ENCODE measurements at regions not wholly inside any gene's neighbourhood (a gene's known extent, or its start where the extent isn't known, plus 50 kb on each side); places are given as distances from the start of the nearest gene placed in this dataset.
A peak's percentile ranks its signal among the peaks of the same experiment; 100 is the strongest.
"Not testable (repeated sequence)": the region's sequence is repeated elsewhere in the genome, so short reads cannot be mapped to it uniquely, and the experiment has no call there.

DNA sequence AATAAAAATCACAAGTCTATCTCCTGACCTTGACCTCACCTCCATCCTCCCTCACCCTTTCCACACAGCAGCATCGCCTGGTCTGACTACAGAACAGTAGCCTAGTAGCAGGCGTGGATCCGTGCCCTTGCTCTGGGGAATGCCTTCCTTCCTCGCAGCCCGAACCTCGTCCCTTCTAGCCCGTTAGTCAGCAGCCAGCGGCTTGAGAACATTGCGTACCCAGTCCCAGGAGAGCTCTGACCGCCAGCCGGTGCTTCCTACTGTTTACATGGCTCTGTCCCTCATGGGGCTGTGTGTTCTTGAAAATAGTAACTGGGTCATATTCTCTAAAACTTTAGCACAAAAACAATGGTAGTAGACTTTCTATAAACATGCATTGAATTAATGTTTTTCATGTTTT is 682.7 kb upstream of the IGFBP3 start:
- peak overlapping the region in 1 of 2 donors; percentile 43 for H3K27ac ChIP-seq (ENCODE audit: low read depth in 2 of 2, low read length in 2 of 2)
- intact Hi-C loops (cut with DNase I): no loop called here
- FAIRE-seq: no peak

DNA sequence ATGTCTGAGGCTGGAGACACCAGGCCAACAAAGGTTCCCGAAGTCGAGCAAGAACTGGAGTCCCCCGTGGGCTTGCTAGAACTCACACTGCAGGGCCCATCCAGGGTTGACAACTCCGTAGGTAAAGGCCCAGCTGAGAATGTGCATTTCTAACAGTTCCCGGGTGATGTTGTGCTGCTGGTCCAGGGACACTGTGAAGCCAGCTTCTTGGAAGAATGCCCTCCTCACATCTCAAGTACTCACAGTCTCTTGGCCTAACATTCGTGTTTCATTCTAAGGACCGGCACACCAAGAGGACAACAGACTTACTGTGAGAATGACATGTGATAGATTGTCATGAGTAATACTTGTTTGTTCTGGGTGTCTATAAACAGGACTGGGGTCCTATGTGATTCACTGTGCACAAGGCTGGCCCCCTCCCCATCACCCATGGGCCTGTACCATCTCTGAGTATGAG is 682.3 kb upstream of the IGFBP3 start:
- H3K27ac ChIP-seq (ENCODE audit: low read depth in 2 of 2, low read length in 2 of 2): peak overlapping the region in 1 of 2 donors; percentile 43
- H3K9ac ChIP-seq (ENCODE audit: low read length in 3 of 3): no peak overlapping the region
- no peaks in the 10 kb centered on the region for H3K36me3 ChIP-seq (ENCODE audit: control insufficient read depth in 2 of 3, insufficient read depth in 3 of 3, low read length in 3 of 3)
- no peak for DNase-seq
- intact Hi-C loops (cut with DNase I): no loop called here
- no peaks in the 10 kb centered on the region for H3K9me3 ChIP-seq (ENCODE audit: control insufficient read depth in 2 of 3, insufficient read depth in 1 of 3, low read length in 3 of 3)
- no peak for FAIRE-seq
- H3K4me1 ChIP-seq (ENCODE audit: control insufficient read depth in 2 of 3, insufficient read depth in 2 of 3, low read depth in 1 of 3, low read length in 3 of 3): no peaks in the 10 kb centered on the region
- H3K4me3 ChIP-seq (ENCODE audit: low read length in 3 of 3): no peak overlapping the region
- no peaks in the 10 kb centered on the region for H3K27me3 ChIP-seq (ENCODE audit: control insufficient read depth, insufficient read depth, low read length)
- TF ChIP-seq, protein P1, sequence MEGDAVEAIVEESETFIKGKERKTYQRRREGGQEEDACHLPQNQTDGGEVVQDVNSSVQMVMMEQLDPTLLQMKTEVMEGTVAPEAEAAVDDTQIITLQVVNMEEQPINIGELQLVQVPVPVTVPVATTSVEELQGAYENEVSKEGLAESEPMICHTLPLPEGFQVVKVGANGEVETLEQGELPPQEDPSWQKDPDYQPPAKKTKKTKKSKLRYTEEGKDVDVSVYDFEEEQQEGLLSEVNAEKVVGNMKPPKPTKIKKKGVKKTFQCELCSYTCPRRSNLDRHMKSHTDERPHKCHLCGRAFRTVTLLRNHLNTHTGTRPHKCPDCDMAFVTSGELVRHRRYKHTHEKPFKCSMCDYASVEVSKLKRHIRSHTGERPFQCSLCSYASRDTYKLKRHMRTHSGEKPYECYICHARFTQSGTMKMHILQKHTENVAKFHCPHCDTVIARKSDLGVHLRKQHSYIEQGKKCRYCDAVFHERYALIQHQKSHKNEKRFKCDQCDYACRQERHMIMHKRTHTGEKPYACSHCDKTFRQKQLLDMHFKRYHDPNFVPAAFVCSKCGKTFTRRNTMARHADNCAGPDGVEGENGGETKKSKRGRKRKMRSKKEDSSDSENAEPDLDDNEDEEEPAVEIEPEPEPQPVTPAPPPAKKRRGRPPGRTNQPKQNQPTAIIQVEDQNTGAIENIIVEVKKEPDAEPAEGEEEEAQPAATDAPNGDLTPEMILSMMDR (IDR thresholded peaks at IDR 0.05; ENCODE audit: borderline replicate concordance, extremely low read depth, insufficient read depth): no peak

More for the DNA sequence above, 682.7 kb upstream of the IGFBP3 start:
- no peaks in the 10 kb centered on the region for H3K9me3 ChIP-seq (ENCODE audit: control insufficient read depth in 2 of 3, insufficient read depth in 1 of 3, low read length in 3 of 3)
- DNase-seq: peak in 3 of 5 donors; percentile 13 to 93 (median 22)
- TF ChIP-seq, protein P1 (IDR thresholded peaks at IDR 0.05; ENCODE audit: borderline replicate concordance, extremely low read depth, insufficient read depth): no peak
- H3K36me3 ChIP-seq (ENCODE audit: control insufficient read depth in 2 of 3, insufficient read depth in 3 of 3, low read length in 3 of 3): no peaks in the 10 kb centered on the region
- no peak overlapping the region for H3K4me3 ChIP-seq (ENCODE audit: low read length in 3 of 3)
- H3K27me3 ChIP-seq (ENCODE audit: control insufficient read depth, insufficient read depth, low read length): no peaks in the 10 kb centered on the region
- H3K9ac ChIP-seq (ENCODE audit: low read length in 3 of 3): no peak overlapping the region
- no peaks in the 10 kb centered on the region for H3K4me1 ChIP-seq (ENCODE audit: control insufficient read depth in 2 of 3, insufficient read depth in 2 of 3, low read depth in 1 of 3, low read length in 3 of 3)

DNA sequence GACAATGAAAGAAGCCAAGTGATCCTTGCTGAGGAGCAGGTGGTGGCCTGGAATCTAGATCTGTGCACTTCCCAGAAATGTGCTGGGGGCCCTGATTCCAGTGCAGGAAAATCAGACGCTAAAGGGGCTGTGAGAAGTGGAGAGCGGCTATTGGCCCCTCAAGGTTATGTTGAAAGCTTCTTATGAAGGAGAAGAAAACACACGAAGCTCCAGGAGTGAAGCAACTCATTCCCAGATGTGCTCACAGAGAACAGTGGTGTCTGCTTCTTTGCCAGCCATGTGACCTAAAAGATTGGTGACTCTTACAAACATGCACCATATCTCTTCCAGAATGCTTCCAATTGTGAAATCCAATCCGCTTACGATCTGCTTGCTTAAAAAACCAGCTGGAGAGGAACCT is 679.3 kb upstream of the IGFBP3 start:
- no peaks in the 10 kb centered on the region for H3K9me3 ChIP-seq (ENCODE audit: control insufficient read depth in 2 of 3, insufficient read depth in 1 of 3, low read length in 3 of 3)
- no peaks in the 10 kb centered on the region for H3K36me3 ChIP-seq (ENCODE audit: control insufficient read depth in 2 of 3, insufficient read depth in 3 of 3, low read length in 3 of 3)
- H3K27ac ChIP-seq (ENCODE audit: low read depth in 2 of 2, low read length in 2 of 2): no peak overlapping the region
- no peak overlapping the region for H3K9ac ChIP-seq (ENCODE audit: low read length in 3 of 3)
- H3K27me3 ChIP-seq (ENCODE audit: control insufficient read depth, insufficient read depth, low read length): no peaks in the 10 kb centered on the region
- no peak overlapping the region for H3K4me3 ChIP-seq (ENCODE audit: low read length in 3 of 3)
- TF ChIP-seq, protein P1 (IDR thresholded peaks at IDR 0.05; ENCODE audit: borderline replicate concordance, extremely low read depth, insufficient read depth): no peak
- DNase-seq (no peak), FAIRE-seq (no peak)
- intact Hi-C loops (cut with DNase I): no loop called here
- H3K4me1 ChIP-seq (ENCODE audit: control insufficient read depth in 2 of 3, insufficient read depth in 2 of 3, low read depth in 1 of 3, low read length in 3 of 3): no peaks in the 10 kb centered on the region

DNA sequence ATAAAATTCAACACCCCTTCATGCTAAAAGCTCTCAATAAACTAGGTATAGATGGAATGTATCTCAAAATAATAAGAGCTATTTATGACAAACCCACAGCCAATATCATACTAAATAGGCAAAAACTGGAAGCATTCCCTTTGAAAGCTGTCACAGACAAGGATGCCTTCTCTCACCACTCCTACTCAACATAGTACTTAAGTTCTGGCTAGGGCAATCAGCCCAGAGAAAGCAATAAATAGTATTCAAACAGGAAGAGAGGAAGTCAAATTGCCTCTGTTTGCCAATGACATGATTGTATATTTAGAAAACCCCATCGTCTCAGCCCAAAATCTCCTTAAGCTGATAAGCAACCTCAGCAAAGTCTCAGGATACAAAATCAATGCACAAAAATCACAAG is 673.8 kb upstream of the IGFBP3 start:
- intact Hi-C loops (cut with DNase I); H3K27ac ChIP-seq (ENCODE audit: low read depth in 2 of 2, low read length in 2 of 2); H3K36me3 ChIP-seq (ENCODE audit: control insufficient read depth in 2 of 3, insufficient read depth in 3 of 3, low read length in 3 of 3); H3K4me3 ChIP-seq (ENCODE audit: low read length in 3 of 3); H3K9ac ChIP-seq (ENCODE audit: low read length in 3 of 3); DNase-seq; H3K4me1 ChIP-seq (ENCODE audit: control insufficient read depth in 2 of 3, insufficient read depth in 2 of 3, low read depth in 1 of 3, low read length in 3 of 3); H3K9me3 ChIP-seq (ENCODE audit: control insufficient read depth in 2 of 3, insufficient read depth in 1 of 3, low read length in 3 of 3); FAIRE-seq; H3K27me3 ChIP-seq (ENCODE audit: control insufficient read depth, insufficient read depth, low read length): not testable (repeated sequence)

DNA sequence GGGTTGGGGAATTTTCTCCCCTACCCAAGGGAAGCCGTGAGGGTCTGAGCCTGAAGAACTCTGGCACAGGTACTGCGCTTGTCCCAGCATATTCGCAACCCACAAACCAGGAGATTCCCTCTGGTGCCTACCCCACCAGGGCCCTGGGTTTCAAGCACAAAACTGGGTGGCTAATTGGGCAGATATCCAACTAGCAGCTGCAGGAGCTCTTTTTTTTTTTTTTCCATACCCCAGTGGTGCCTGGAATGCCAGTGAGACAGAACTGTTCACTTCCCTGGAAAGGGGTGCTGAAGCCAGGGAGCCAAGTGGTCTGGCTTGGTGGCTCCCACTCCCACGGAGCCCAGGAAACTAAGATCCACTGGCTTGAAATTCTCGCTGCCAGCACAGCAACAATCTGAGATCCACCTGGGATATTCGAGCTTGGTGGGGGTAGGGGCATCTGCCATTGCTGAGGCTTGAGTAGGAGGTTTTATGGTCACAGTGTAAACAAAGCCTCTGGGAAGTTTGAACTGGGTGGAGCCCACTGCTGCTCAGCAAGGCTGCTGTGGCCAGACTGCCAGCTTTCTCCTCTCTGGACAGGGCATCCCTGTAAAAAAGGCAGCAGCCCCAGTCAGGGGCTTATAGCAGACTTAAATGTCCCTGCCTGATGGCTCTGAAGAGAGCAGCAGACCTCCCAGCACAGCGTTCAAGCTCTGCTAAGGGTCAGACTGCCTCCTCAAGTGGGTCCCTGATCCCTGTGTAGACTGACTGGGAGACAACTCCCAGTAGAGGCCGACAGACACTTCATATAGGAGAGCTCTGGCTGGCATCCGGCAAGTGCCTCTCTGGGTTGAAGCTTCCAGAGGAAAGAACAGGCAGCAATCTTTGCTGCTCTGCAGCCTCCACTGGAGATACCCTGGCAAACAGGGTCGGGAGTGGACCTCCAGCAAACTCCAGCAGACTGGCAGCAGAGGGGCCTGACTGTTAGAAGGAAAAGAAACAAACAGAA is 670.1 kb upstream of the IGFBP3 start:
- H3K36me3 ChIP-seq (ENCODE audit: control insufficient read depth in 2 of 3, insufficient read depth in 3 of 3, low read length in 3 of 3); H3K4me1 ChIP-seq (ENCODE audit: control insufficient read depth in 2 of 3, insufficient read depth in 2 of 3, low read depth in 1 of 3, low read length in 3 of 3); FAIRE-seq; H3K4me3 ChIP-seq (ENCODE audit: low read length in 3 of 3); intact Hi-C loops (cut with DNase I); H3K27ac ChIP-seq (ENCODE audit: low read depth in 2 of 2, low read length in 2 of 2); H3K9me3 ChIP-seq (ENCODE audit: control insufficient read depth in 2 of 3, insufficient read depth in 1 of 3, low read length in 3 of 3); H3K9ac ChIP-seq (ENCODE audit: low read length in 3 of 3); H3K27me3 ChIP-seq (ENCODE audit: control insufficient read depth, insufficient read depth, low read length): not testable (repeated sequence)
- DNase-seq: peak; percentile 31 to 57 (median 53)
